ENCODE measurements at regions not wholly inside any gene's neighbourhood (a gene's known extent, or its start where the extent isn't known, plus 50 kb on each side); places are given as distances from the start of the nearest gene placed in this dataset.

GRCh38 chr4:117417856-117418255, 332.5 kb upstream of the TRAM1L1 start:
- no peak for TF ChIP-seq CTCF (conservative IDR thresholded peaks at IDR 0.05; ENCODE audit: low read depth, low read length)
- no peak for TF ChIP-seq EZH2 (IDR thresholded peaks at IDR 0.05; ENCODE audit: low read length, unreplicated experiment)

Data from PC-3 (cell line).